H9 (cell line): ENCODE measurements at regions not wholly inside any gene's neighbourhood (a gene's known extent, or its start where the extent isn't known, plus 50 kb on each side); places are given as distances from the start of the nearest gene placed in this dataset.

ENCODE experiments used
- DNase-seq: peaks from one replicate; pipeline ENCODE4 v3.0.0-alpha.2; 2017
- H2AFZ ChIP-seq: one replicate; pipeline ENCODE4 v1.6.1; 2013; ENCODE audit warnings: mild to moderate bottlenecking, low read length, control low read depth, moderate library complexity
- H2AK5ac ChIP-seq: 2 replicates; pipeline ENCODE4 v1.6.1; 2013; ENCODE audit warnings: low read length, control low read depth, mixed read lengths; ENCODE audit not compliant: insufficient read length
- H2BK120ac ChIP-seq: one replicate; pipeline ENCODE4 v1.6.1; 2013; ENCODE audit warnings: low read depth, mild to moderate bottlenecking, low read length, control low read depth, inconsistent platforms; ENCODE audit not compliant: poor library complexity, severe bottlenecking
- H2BK12ac ChIP-seq: 2 replicates; pipeline ENCODE4 v1.6.1; 2013; ENCODE audit warnings: low read length, control low read depth, mixed read lengths, low read depth; ENCODE audit not compliant: insufficient read length
- H2BK15ac ChIP-seq: 2 replicates; pipeline ENCODE4 v1.6.1; 2013; ENCODE audit warnings: low read depth, low read length, control low read depth
- H2BK20ac ChIP-seq: one replicate; pipeline ENCODE4 v1.6.1; 2013; ENCODE audit warnings: low read depth, mild to moderate bottlenecking, low read length, control low read depth, inconsistent platforms; ENCODE audit not compliant: poor library complexity, severe bottlenecking
- H2BK5ac ChIP-seq: 2 replicates; pipeline ENCODE4 v1.6.1; 2013; ENCODE audit warnings: low read length, control low read depth, mixed read lengths; ENCODE audit not compliant: insufficient read length
- H3K14ac ChIP-seq: 2 replicates; pipeline ENCODE4 v1.6.1; 2013; ENCODE audit warnings: low read length, control low read depth; ENCODE audit not compliant: insufficient read depth
- H3K18ac ChIP-seq: 2 replicates; pipeline ENCODE4 v1.6.1; 2013; ENCODE audit warnings: low read depth, mild to moderate bottlenecking, mixed read lengths, low read length, control low read depth; ENCODE audit not compliant: insufficient read length
- H3K23ac ChIP-seq: 2 replicates; pipeline ENCODE4 v1.6.1; 2013; ENCODE audit warnings: low read length, control low read depth, mixed read lengths, low read depth; ENCODE audit not compliant: insufficient read length
- H3K23me2 ChIP-seq: 2 replicates; pipeline ENCODE4 v1.6.1; 2013; ENCODE audit warnings: low read depth, mild to moderate bottlenecking, mixed read lengths, low read length, control low read depth; ENCODE audit not compliant: insufficient read length, poor library complexity, severe bottlenecking
- H3K27ac ChIP-seq: 2 replicates; pipeline ENCODE4 v1.5.1; 2013; ENCODE audit warnings: low read length, control low read depth, mixed read lengths, low read depth; ENCODE audit not compliant: insufficient read length
- H3K27me3 ChIP-seq: 2 replicates; pipeline ENCODE4 v1.6.1; 2013; ENCODE audit warnings: low read length, control low read depth, inconsistent platforms; ENCODE audit not compliant: insufficient read depth
- H3K4ac ChIP-seq: 2 replicates; pipeline ENCODE4 v1.6.1; 2013; ENCODE audit warnings: low read depth, mild to moderate bottlenecking, control low read depth, inconsistent platforms, low read length, moderate library complexity
- H3K4me1 ChIP-seq: 2 replicates; pipeline ENCODE4 v1.6.1; 2013; ENCODE audit warnings: low read length, control low read depth, inconsistent platforms; ENCODE audit not compliant: insufficient read depth
- H3K4me2 ChIP-seq: 2 replicates; pipeline ENCODE4 v1.6.1; 2013; ENCODE audit warnings: low read length, control low read depth, mixed read lengths; ENCODE audit not compliant: insufficient read length, insufficient read depth
- H3K56ac ChIP-seq: 2 replicates; pipeline ENCODE4 v1.6.1; 2013; ENCODE audit warnings: low read depth, mild to moderate bottlenecking, mixed read lengths, low read length, control low read depth; ENCODE audit not compliant: insufficient read length
- H3K79me1 ChIP-seq: 2 replicates; pipeline ENCODE4 v1.6.1; 2013; ENCODE audit warnings: low read depth, mild to moderate bottlenecking, moderate library complexity, low read length, control low read depth, inconsistent platforms; ENCODE audit not compliant: insufficient read depth, poor library complexity, severe bottlenecking
- H3K79me2 ChIP-seq: 2 replicates; pipeline ENCODE4 v1.6.1; 2013; ENCODE audit warnings: low read length, control low read depth, inconsistent platforms; ENCODE audit not compliant: insufficient read depth
- H3K9ac ChIP-seq: 2 replicates; pipeline ENCODE4 v1.6.1; 2013; ENCODE audit warnings: low read length, control low read depth, mixed read lengths; ENCODE audit not compliant: insufficient read length; ENCODE audit errors: extremely low read depth
- H3K9me3 ChIP-seq: one replicate; pipeline ENCODE4 v1.6.1; 2013; ENCODE audit warnings: low read depth, low read length, inconsistent platforms; ENCODE audit not compliant: control insufficient read depth
- H3T11ph ChIP-seq: one replicate; pipeline ENCODE4 v1.6.1; 2013; ENCODE audit warnings: mild to moderate bottlenecking, low read length, control low read depth, inconsistent platforms
- H4K20me1 ChIP-seq: one replicate; pipeline ENCODE4 v1.6.1; 2013; ENCODE audit not compliant: control insufficient read depth, insufficient read length, insufficient read depth
- H4K5ac ChIP-seq: 2 replicates; pipeline ENCODE4 v1.6.1; 2013; ENCODE audit warnings: low read depth, mild to moderate bottlenecking, mixed read lengths, low read length, control low read depth; ENCODE audit not compliant: insufficient read length
- H4K8ac ChIP-seq: replicated peaks from 2 replicates; pipeline ENCODE4 v1.6.1; 2013; ENCODE audit warnings: low read length, control low read depth, mixed read lengths, low read depth; ENCODE audit not compliant: insufficient read length
- H4K91ac ChIP-seq: 2 replicates; pipeline ENCODE4 v1.6.1; 2013; ENCODE audit warnings: low read depth, mild to moderate bottlenecking, moderate library complexity, mixed read lengths, low read length, control low read depth; ENCODE audit not compliant: insufficient read length
- H3K27ac Mint-ChIP-seq, 3 experiments: 2 replicates in 2 of 3; 3 replicates in 1 of 3; pipeline ENCODE4 v1.8.0; 2020 to 2021; ENCODE audit warnings: mixed read lengths in 3 of 3, mild to moderate bottlenecking in 1 of 3, moderate library complexity in 1 of 3
- H3K27me3 Mint-ChIP-seq: 2 replicates; pipeline ENCODE4 v1.8.0; 2021; ENCODE audit warnings: low read depth, mild to moderate bottlenecking, moderate library complexity, mixed read lengths
- H3K36me3 Mint-ChIP-seq, 3 experiments: 2 replicates in 2 of 3; 3 replicates in 1 of 3; pipeline ENCODE4 v1.8.0; 2020 to 2021; ENCODE audit warnings: low read depth in 3 of 3, mixed read lengths in 3 of 3; ENCODE audit not compliant: insufficient read depth in 1 of 3
- H3K4me1 Mint-ChIP-seq, 2 experiments: 2 replicates each; pipeline ENCODE4 v1.8.0; 2020; ENCODE audit warnings: mixed read lengths in 2 of 2
- H3K4me3 Mint-ChIP-seq, 2 experiments: 2 replicates in 1 of 2; 3 replicates in 1 of 2; pipeline ENCODE4 v1.8.0; 2020 to 2021; ENCODE audit warnings: mild to moderate bottlenecking in 2 of 2, mixed read lengths in 2 of 2, moderate library complexity in 1 of 2
- H3K9me3 Mint-ChIP-seq, 2 experiments: 2 replicates in 1 of 2; 3 replicates in 1 of 2; pipeline ENCODE4 v1.8.0; 2020; ENCODE audit warnings: mild to moderate bottlenecking in 2 of 2, mixed read lengths in 2 of 2, moderate library complexity in 1 of 2
- CTCF ChIP-seq: fragments of 200-600 bp; sonication (generic); conservative IDR thresholded peaks from 3 replicates; pipeline ENCODE4 v1.8.0; 2021; ENCODE audit warnings: antibody characterized with exemption, mild to moderate bottlenecking
- WGBS: extraction: QIAGEN DNeasy Blood & Tissue Kit; methylation state at CpG from one replicate; pipeline ENCODE4 v1.1.7; 2013; ENCODE audit warnings: missing lambda C conversion rate, low lambda C conversion rate, mixed read lengths; ENCODE audit not compliant: insufficient read length; ENCODE audit errors: extremely low coverage; 5-methylcytosine and 5-hydroxymethylcytosine counted together

- Histone ChIP-seq H2BK20ac (no peak overlapping the region), H3K9ac (no peak overlapping the region), H3K23me2 (no peaks in the 10 kb centered on the region), H3K27ac (no peak overlapping the region), H2BK5ac (no peak overlapping the region), H4K20me1 (no peaks in the 10 kb centered on the region), H3K4me1 (no peaks in the 10 kb centered on the region), H3K56ac (no peak overlapping the region), H3T11ph (no peak overlapping the region), H3K79me2 (no peaks in the 10 kb centered on the region), H2BK12ac (no peak overlapping the region), H3K4me2 (no peak overlapping the region), H3K9me3 (no peaks in the 10 kb centered on the region), H4K5ac (no peak overlapping the region), H3K4ac (no peak overlapping the region), H3K18ac (no peak overlapping the region), H2BK15ac (no peak overlapping the region), H2AK5ac (no peak overlapping the region), H4K8ac (no peak overlapping the region), H2AFZ (no peak overlapping the region), H3K27me3 (no peaks in the 10 kb centered on the region), H3K14ac (no peak overlapping the region), H4K91ac (no peak overlapping the region), H3K79me1 (no peaks in the 10 kb centered on the region), H3K23ac (no peak overlapping the region), H2BK120ac (no peak overlapping the region)
- H3K36me3 Mint-ChIP-seq: no peaks in the 10 kb centered on the region
- peaks cover 6 to 8% of the 10 kb centered on the region in 2 experiments for H3K4me1 Mint-ChIP-seq
- no peak for TF ChIP-seq CTCF
- WGBS: no CpG with 5 or more reads among the region's 5 CpGs
- no peaks in the 10 kb centered on the region for H3K27me3 Mint-ChIP-seq
- H3K27ac Mint-ChIP-seq: no peak overlapping the region
- H3K4me3 Mint-ChIP-seq: no peak overlapping the region
- DNase-seq: no peak
- H3K9me3 Mint-ChIP-seq: no peaks in the 10 kb centered on the region
These were observed 278.6 kb upstream of the EDNRB start for GRCh38 chr13:78197231-78197630.
